Medulla oblongata (tissue), 1 donor: ENCODE measurements at regions not wholly inside any gene's neighbourhood (a gene's known extent, or its start where the extent isn't known, plus 50 kb on each side); places are given as distances from the start of the nearest gene placed in this dataset.
"Not testable (repeated sequence)": the region's sequence is repeated elsewhere in the genome, so short reads cannot be mapped to it uniquely, and the experiment has no call there.

Source experiments
- DNase-seq: peaks from one replicate; pipeline ENCODE4 v3.0.0-alpha.2; 2015; ENCODE audit errors: extremely low spot score

GRCh38 chr17:77829843-77830799 is 128.4 kb upstream of the TNRC6C start:
- no peak for DNase-seq

- no peak for DNase-seq
Measured at GRCh38 chr17:77830816-77831473, 127.6 kb upstream of the TNRC6C start.

GRCh38 chr17:77831474-77832179 is 126.9 kb upstream of the TNRC6C start:
- no peak for DNase-seq

- DNase-seq = no peak
Measured at GRCh38 chr17:77832180-77832560, 126.3 kb upstream of the TNRC6C start.

- DNase-seq = no peak
Measured at GRCh38 chr17:77833769-77834168, 124.7 kb upstream of the TNRC6C start.

- DNase-seq = no peak
Measured at GRCh38 chr17:77834170-77835115, 124.1 kb upstream of the TNRC6C start.

- no peak for DNase-seq
Measured at GRCh38 chr17:77836557-77837041, 121.9 kb upstream of the TNRC6C start.

- DNase-seq = not testable (repeated sequence)
Measured at GRCh38 chr17:77837072-77837471, 121.4 kb upstream of the TNRC6C start.

- DNase-seq = no peak
Measured at GRCh38 chr17:77837917-77838316, 120.6 kb upstream of the TNRC6C start.

- DNase-seq = no peak
Measured at GRCh38 chr17:77838748-77839697, 119.5 kb upstream of the TNRC6C start.

GRCh38 chr17:77839698-77840512 is 118.6 kb upstream of the TNRC6C start:
- no peak for DNase-seq

GRCh38 chr17:77840513-77841165 is 117.9 kb upstream of the TNRC6C start:
- no peak for DNase-seq

- no peak for DNase-seq
Measured at GRCh38 chr17:77841742-77842527, 116.6 kb upstream of the TNRC6C start.

GRCh38 chr17:77842528-77843147 is 115.9 kb upstream of the TNRC6C start:
- DNase-seq = no peak

GRCh38 chr17:77843255-77843895 is 115.1 kb upstream of the TNRC6C start:
- DNase-seq = not testable (repeated sequence)

GRCh38 chr17:77843896-77844295 is 114.6 kb upstream of the TNRC6C start:
- no peak for DNase-seq

GRCh38 chr17:77844681-77845080 is 113.8 kb upstream of the TNRC6C start:
- DNase-seq = no peak
